Hepatocyte (in vitro differentiated cells): ENCODE measurements at regions not wholly inside any gene's neighbourhood (a gene's known extent, or its start where the extent isn't known, plus 50 kb on each side); places are given as distances from the start of the nearest gene placed in this dataset.

Experiments
- CTCF ChIP-seq: fragments of 200-600 bp; sonication (generic); IDR thresholded peaks from 2 replicates; pipeline ENCODE4 v1.5.1; 2016; ENCODE audit warnings: antibody characterized with exemption, mild to moderate bottlenecking; ENCODE audit not compliant: poor library complexity
- EZH2phosphoT487 ChIP-seq: fragments of 200-600 bp; sonication (generic); IDR thresholded peaks from one replicate; pipeline ENCODE4 v1.6.1; 2018; ENCODE audit warnings: antibody characterized with exemption, mild to moderate bottlenecking, low read depth, moderate library complexity; ENCODE audit not compliant: unreplicated experiment, severe bottlenecking

GRCh38 chr16:14350081-14350480 is 279.0 kb downstream of the MRTFB start:
- no peak for TF ChIP-seq CTCF
- no peak for TF ChIP-seq EZH2phosphoT487
